HEK293T (cell line): ENCODE measurements at regions not wholly inside any gene's neighbourhood (a gene's known extent, or its start where the extent isn't known, plus 50 kb on each side); places are given as distances from the start of the nearest gene placed in this dataset.

Experiments used
- ARNT ChIP-seq: fragments of 450-650 bp; IDR thresholded peaks from 2 replicates; pipeline ENCODE4 v1.6.1; 2017; ENCODE audit warnings: mild to moderate bottlenecking
- BHLHE40 ChIP-seq: fragments of 450-650 bp; IDR thresholded peaks from 2 replicates; pipeline ENCODE4 v1.6.1; 2016; ENCODE audit warnings: mild to moderate bottlenecking, moderate library complexity, borderline replicate concordance
- CTBP1 ChIP-seq: fragments of 450-650 bp; IDR thresholded peaks from 2 replicates; pipeline ENCODE4 v1.6.1; 2016; ENCODE audit warnings: borderline replicate concordance
- ELF4 ChIP-seq: fragments of 450-650 bp; IDR thresholded peaks from 2 replicates; pipeline ENCODE4 v1.6.1; 2017; ENCODE audit warnings: antibody characterized with exemption
- FOXA1 ChIP-seq: fragments of 450-650 bp; IDR thresholded peaks from 2 replicates; pipeline ENCODE4 v1.6.1; 2016; ENCODE audit warnings: mild to moderate bottlenecking
- FOXK2 ChIP-seq: fragments of 450-650 bp; IDR thresholded peaks from 2 replicates; pipeline ENCODE4 v1.6.1; 2016; ENCODE audit warnings: mild to moderate bottlenecking
- FOXM1 ChIP-seq: fragments of 450-650 bp; IDR thresholded peaks from 2 replicates; pipeline ENCODE4 v1.6.1; 2017; ENCODE audit warnings: mild to moderate bottlenecking, borderline replicate concordance
- HDGF ChIP-seq: fragments of 450-650 bp; IDR thresholded peaks from 2 replicates; pipeline ENCODE4 v1.6.1; 2017; ENCODE audit warnings: antibody characterized with exemption, borderline replicate concordance
- NFRKB ChIP-seq: fragments of 450-650 bp; IDR thresholded peaks from 2 replicates; pipeline ENCODE4 v1.6.1; 2016; ENCODE audit warnings: mild to moderate bottlenecking, moderate library complexity
- PKNOX1 ChIP-seq: fragments of 450-650 bp; IDR thresholded peaks from 2 replicates; pipeline ENCODE4 v1.6.1; 2016
- SP1 ChIP-seq: fragments of 450-650 bp; IDR thresholded peaks from 2 replicates; pipeline ENCODE4 v1.6.1; 2017
- SUZ12 ChIP-seq: fragments of 450-650 bp; IDR thresholded peaks from 2 replicates; pipeline ENCODE4 v1.6.1; 2016; ENCODE audit warnings: mild to moderate bottlenecking
- TARDBP ChIP-seq: fragments of 450-650 bp; IDR thresholded peaks from 2 replicates; pipeline ENCODE4 v1.6.1; 2016
- ZNF384 ChIP-seq: fragments of 450-650 bp; IDR thresholded peaks from 2 replicates; pipeline ENCODE4 v1.6.1; 2016

- TF ChIP-seq FOXK2 (no peak), CTBP1 (no peak), ELF4 (no peak), PKNOX1 (no peak), NFRKB (no peak), SUZ12 (no peak), BHLHE40 (no peak), FOXA1 (no peak), SP1 (no peak), ARNT (no peak), ZNF384 (no peak), FOXM1 (no peak), HDGF (no peak), TARDBP (no peak)
Observed at GRCh38 chr6:88381289-88381642, 215.1 kb upstream of the CNR1 start.
